ENCODE measurements at regions not wholly inside any gene's neighbourhood (a gene's known extent, or its start where the extent isn't known, plus 50 kb on each side); places are given as distances from the start of the nearest gene placed in this dataset.

GRCh38 chr10:44435196-44435595, 50.3 kb upstream of the CXCL12 start:
- no peak for DNase-seq (ENCODE audit: low read depth in 2 of 2)

GRCh38 chr10:44436240-44436639, 51.3 kb upstream of the CXCL12 start:
- no peak for DNase-seq (ENCODE audit: low read depth in 2 of 2)

GRCh38 chr10:44437840-44438511, 53.1 kb upstream of the CXCL12 start:
- no peak for DNase-seq (ENCODE audit: low read depth in 2 of 2)

GRCh38 chr10:44439239-44439957, 54.5 kb upstream of the CXCL12 start:
- no peak for DNase-seq (ENCODE audit: low read depth in 2 of 2)

GRCh38 chr10:44439958-44440244, 55.0 kb upstream of the CXCL12 start:
- DNase-seq (ENCODE audit: low read depth in 2 of 2) = no peak

- DNase-seq (ENCODE audit: low read depth in 2 of 2) = no peak
Observed at GRCh38 chr10:44457259-44457658, 72.4 kb upstream of the CXCL12 start.

- no peak for DNase-seq (ENCODE audit: low read depth in 2 of 2)
Observed at GRCh38 chr10:44458671-44459413, 73.9 kb upstream of the CXCL12 start.

GRCh38 chr10:44459671-44460070, 74.8 kb upstream of the CXCL12 start:
- no peak for DNase-seq (ENCODE audit: low read depth in 2 of 2)

GRCh38 chr10:44460416-44460815, 75.5 kb upstream of the CXCL12 start:
- no peak for DNase-seq (ENCODE audit: low read depth in 2 of 2)

- DNase-seq (ENCODE audit: low read depth in 2 of 2) = no peak
Observed at GRCh38 chr10:44462338-44462914, 77.5 kb upstream of the CXCL12 start.

GRCh38 chr10:44463511-44464121, 78.7 kb upstream of the CXCL12 start:
- no peak for DNase-seq (ENCODE audit: low read depth in 2 of 2)

- DNase-seq (ENCODE audit: low read depth in 2 of 2) = no peak
Observed at GRCh38 chr10:44464503-44464902, 79.6 kb upstream of the CXCL12 start.

GRCh38 chr10:44465401-44466115, 80.7 kb upstream of the CXCL12 start:
- no peak for DNase-seq (ENCODE audit: low read depth in 2 of 2)

GRCh38 chr10:44466236-44466635, 81.3 kb upstream of the CXCL12 start:
- no peak for DNase-seq (ENCODE audit: low read depth in 2 of 2)

GRCh38 chr10:44467090-44467489, 82.2 kb upstream of the CXCL12 start:
- no peak for DNase-seq (ENCODE audit: low read depth in 2 of 2)

- no peak for DNase-seq (ENCODE audit: low read depth in 2 of 2)
Observed at GRCh38 chr10:44467900-44468299, 83.0 kb upstream of the CXCL12 start.

- DNase-seq (ENCODE audit: low read depth in 2 of 2) = no peak
Observed at GRCh38 chr10:44468525-44468924, 83.6 kb upstream of the CXCL12 start.

GRCh38 chr10:44468965-44469364, 84.1 kb upstream of the CXCL12 start:
- DNase-seq (ENCODE audit: low read depth in 2 of 2) = no peak

- no peak for DNase-seq (ENCODE audit: low read depth in 2 of 2)
Observed at GRCh38 chr10:44470784-44471183, 85.9 kb upstream of the CXCL12 start.

- no peak for DNase-seq (ENCODE audit: low read depth in 2 of 2)
Observed at GRCh38 chr10:44471410-44471809, 86.5 kb upstream of the CXCL12 start.

- no peak for DNase-seq (ENCODE audit: low read depth in 2 of 2)
Observed at GRCh38 chr10:44473146-44473545, 88.2 kb upstream of the CXCL12 start.

All from stimulated activated CD4-positive, alpha-beta T cell treated with anti-CD3 and anti-CD28 coated beads, Interleukin-4, amount 100 ng/mL, for 48 hours (primary cell).